Mesendoderm (in vitro differentiated cells): ENCODE measurements at regions not wholly inside any gene's neighbourhood (a gene's known extent, or its start where the extent isn't known, plus 50 kb on each side); places are given as distances from the start of the nearest gene placed in this dataset.

Source experiments
- DNase-seq: peaks from one replicate; pipeline ENCODE4 v3.0.0; 2013
- H2AK5ac ChIP-seq: 2 replicates; pipeline ENCODE4 v1.6.1; 2013; ENCODE audit warnings: low read length, inconsistent platforms
- H2BK120ac ChIP-seq: 2 replicates; pipeline ENCODE4 v1.6.1; 2013; ENCODE audit warnings: low read depth, mild to moderate bottlenecking, low read length, moderate library complexity, mixed read lengths
- H2BK15ac ChIP-seq: replicated peaks from 2 replicates; pipeline ENCODE4 v1.6.1; 2013; ENCODE audit warnings: low read depth, mild to moderate bottlenecking, moderate library complexity
- H2BK5ac ChIP-seq: 2 replicates; pipeline ENCODE4 v1.6.1; 2013; ENCODE audit warnings: low read length, inconsistent platforms
- H3K18ac ChIP-seq: 2 replicates; pipeline ENCODE4 v1.6.1; 2013; ENCODE audit warnings: mild to moderate bottlenecking, low read length, mixed read lengths
- H3K23ac ChIP-seq: one replicate; pipeline ENCODE4 v1.6.1; 2013; ENCODE audit warnings: low read length
- H3K27ac ChIP-seq: 2 replicates; pipeline ENCODE4 v1.5.1; 2013; ENCODE audit warnings: low read depth, mild to moderate bottlenecking, inconsistent platforms, low read length, moderate library complexity
- H3K27me3 ChIP-seq: 2 replicates; pipeline ENCODE4 v1.6.1; 2013; ENCODE audit warnings: low read length, control low read depth, mild to moderate bottlenecking, inconsistent platforms; ENCODE audit not compliant: insufficient read depth, poor library complexity
- H3K36me3 ChIP-seq: 2 replicates; pipeline ENCODE4 v1.6.1; 2013; ENCODE audit warnings: low read length, inconsistent platforms; ENCODE audit not compliant: control insufficient read depth, insufficient read depth
- H3K4ac ChIP-seq: one replicate; pipeline ENCODE4 v1.6.1; 2013; ENCODE audit warnings: low read depth, mild to moderate bottlenecking, low read length, moderate library complexity
- H3K4me1 ChIP-seq: 2 replicates; pipeline ENCODE4 v1.6.1; 2013; ENCODE audit warnings: low read depth, low read length, inconsistent platforms; ENCODE audit not compliant: control insufficient read depth
- H3K4me2 ChIP-seq: 2 replicates; pipeline ENCODE4 v1.6.1; 2013; ENCODE audit warnings: low read length
- H3K4me3 ChIP-seq: 2 replicates; pipeline ENCODE4 v1.5.1; 2013; ENCODE audit warnings: mild to moderate bottlenecking, low read length
- H3K56ac ChIP-seq: one replicate; pipeline ENCODE4 v1.6.1; 2013; ENCODE audit warnings: low read length
- H3K79me1 ChIP-seq: 2 replicates; pipeline ENCODE4 v1.6.1; 2013; ENCODE audit warnings: low read length, inconsistent platforms
- H3K79me2 ChIP-seq: 2 replicates; pipeline ENCODE4 v1.6.1; 2013; ENCODE audit warnings: mild to moderate bottlenecking, low read length; ENCODE audit not compliant: control insufficient read depth, insufficient read depth
- H3K9ac ChIP-seq: 2 replicates; pipeline ENCODE4 v1.6.1; 2013; ENCODE audit warnings: low read length, inconsistent platforms
- H4K5ac ChIP-seq: one replicate; pipeline ENCODE4 v1.6.1; 2013; ENCODE audit warnings: low read length
- H4K8ac ChIP-seq: one replicate; pipeline ENCODE4 v1.6.1; 2013; ENCODE audit warnings: low read depth, mild to moderate bottlenecking, control low read depth, low read length, moderate library complexity
- WGBS: extraction: QIAGEN DNeasy Blood & Tissue Kit; methylation state at CpG from one replicate; pipeline ENCODE4 v1.1.7; 2013; ENCODE audit warnings: low lambda C conversion rate, missing lambda C conversion rate; ENCODE audit not compliant: insufficient coverage; ENCODE audit errors: extremely low coverage; 5-methylcytosine and 5-hydroxymethylcytosine counted together

DNA sequence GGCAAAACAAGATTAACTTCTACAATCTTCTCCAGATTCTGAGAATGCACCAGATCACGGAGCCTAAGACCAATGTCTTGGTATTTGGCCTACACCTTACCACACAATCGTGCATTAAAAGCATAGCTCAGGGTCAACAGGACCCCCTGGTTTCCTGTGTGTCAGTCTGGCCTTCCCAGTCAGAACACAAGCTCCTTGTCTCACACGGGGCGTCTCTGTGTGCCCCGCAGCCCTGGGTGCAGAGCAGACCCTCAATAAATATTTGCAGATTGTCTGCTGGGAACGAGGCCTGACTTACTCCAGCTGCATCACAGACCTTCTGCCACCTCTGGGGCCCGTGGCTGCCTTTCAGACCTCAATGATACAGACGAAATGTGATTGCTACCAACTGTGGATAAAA is 82.5 kb upstream of the CTNNB1 start:
- H3K4me1 ChIP-seq = peaks cover 10% of the 10 kb centered on the region
- H3K9ac ChIP-seq = no peak overlapping the region
- no peak overlapping the region for H2BK15ac ChIP-seq
- no peak overlapping the region for H2BK120ac ChIP-seq
- DNase-seq = no peak
- H2BK5ac ChIP-seq = no peak overlapping the region
- no peaks in the 10 kb centered on the region for H3K27me3 ChIP-seq
- H3K23ac ChIP-seq = no peak overlapping the region
- no peaks in the 10 kb centered on the region for H3K79me1 ChIP-seq
- no peak overlapping the region for H3K4me2 ChIP-seq
- no peak overlapping the region for H3K4me3 ChIP-seq
- no peak overlapping the region for H4K8ac ChIP-seq
- WGBS = no CpG with 5 or more reads among the region's 8 CpGs
- no peak overlapping the region for H3K56ac ChIP-seq
- no peaks in the 10 kb centered on the region for H3K79me2 ChIP-seq
- H3K27ac ChIP-seq = no peak overlapping the region
- no peak overlapping the region for H3K4ac ChIP-seq
- H3K36me3 ChIP-seq = no peaks in the 10 kb centered on the region
- no peak overlapping the region for H4K5ac ChIP-seq
- H2AK5ac ChIP-seq = no peak overlapping the region
- H3K18ac ChIP-seq = no peak overlapping the region

DNA sequence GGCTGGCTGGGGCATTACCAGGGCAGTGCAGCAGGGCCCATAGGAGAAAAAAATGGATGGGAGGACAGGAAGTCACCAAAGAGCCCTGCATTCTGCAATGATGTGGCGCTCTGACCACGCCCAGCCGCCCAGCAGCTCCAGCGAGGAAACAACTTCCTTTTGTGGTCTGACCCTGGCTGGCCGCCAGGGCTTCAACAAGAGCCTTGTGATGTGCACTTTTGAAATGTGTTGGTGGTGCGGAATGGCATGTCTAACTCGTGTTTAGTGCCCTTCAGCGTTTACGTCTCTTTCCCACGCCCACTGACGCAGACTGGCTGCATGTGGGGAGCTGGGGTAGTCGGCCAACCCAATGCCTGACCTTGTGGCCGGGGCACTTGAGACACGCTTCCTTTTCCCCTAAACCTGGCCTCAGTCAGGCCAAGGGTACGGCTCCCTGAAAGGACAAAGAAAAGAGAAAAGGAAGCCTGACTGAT is 81.9 kb upstream of the CTNNB1 start:
- H2BK120ac ChIP-seq = no peak overlapping the region
- no peak overlapping the region for H3K4ac ChIP-seq
- no peaks in the 10 kb centered on the region for H3K27me3 ChIP-seq
- H3K79me1 ChIP-seq = no peaks in the 10 kb centered on the region
- no CpG with 5 or more reads among the region's 15 CpGs for WGBS
- H3K36me3 ChIP-seq = no peaks in the 10 kb centered on the region
- no peak overlapping the region for H3K56ac ChIP-seq
- no peak overlapping the region for H4K5ac ChIP-seq
- H3K9ac ChIP-seq = no peak overlapping the region
- DNase-seq = no peak
- no peak overlapping the region for H3K4me3 ChIP-seq
- H3K23ac ChIP-seq = no peak overlapping the region
- H3K18ac ChIP-seq = no peak overlapping the region
- no peak overlapping the region for H2BK5ac ChIP-seq
- H2AK5ac ChIP-seq = no peak overlapping the region
- no peak overlapping the region for H3K4me2 ChIP-seq
- H3K4me1 ChIP-seq = peaks cover 10% of the 10 kb centered on the region
- H2BK15ac ChIP-seq = no peak overlapping the region
- no peak overlapping the region for H3K27ac ChIP-seq
- H4K8ac ChIP-seq = no peak overlapping the region
- H3K79me2 ChIP-seq = no peaks in the 10 kb centered on the region

GRCh38 chr3:41118461-41119390 is 80.6 kb upstream of the CTNNB1 start:
- Histone ChIP-seq H2AK5ac (no peak overlapping the region), H3K18ac (no peak overlapping the region), H4K5ac (no peak overlapping the region), H2BK120ac (no peak overlapping the region), H3K4me2 (no peak overlapping the region), H4K8ac (no peak overlapping the region), H3K56ac (no peak overlapping the region), H3K27me3 (no peaks in the 10 kb centered on the region), H3K79me1 (no peaks in the 10 kb centered on the region), H3K23ac (no peak overlapping the region), H3K4me3 (no peak overlapping the region), H3K27ac (no peak overlapping the region), H3K9ac (no peak overlapping the region), H2BK15ac (no peak overlapping the region), H3K36me3 (no peaks in the 10 kb centered on the region), H3K4ac (no peak overlapping the region), H3K79me2 (no peaks in the 10 kb centered on the region), H2BK5ac (no peak overlapping the region), H3K4me1 (peaks cover 10% of the 10 kb centered on the region)
- DNase-seq = peak; percentile 40
- WGBS = no CpG with 5 or more reads among the region's 10 CpGs

DNA sequence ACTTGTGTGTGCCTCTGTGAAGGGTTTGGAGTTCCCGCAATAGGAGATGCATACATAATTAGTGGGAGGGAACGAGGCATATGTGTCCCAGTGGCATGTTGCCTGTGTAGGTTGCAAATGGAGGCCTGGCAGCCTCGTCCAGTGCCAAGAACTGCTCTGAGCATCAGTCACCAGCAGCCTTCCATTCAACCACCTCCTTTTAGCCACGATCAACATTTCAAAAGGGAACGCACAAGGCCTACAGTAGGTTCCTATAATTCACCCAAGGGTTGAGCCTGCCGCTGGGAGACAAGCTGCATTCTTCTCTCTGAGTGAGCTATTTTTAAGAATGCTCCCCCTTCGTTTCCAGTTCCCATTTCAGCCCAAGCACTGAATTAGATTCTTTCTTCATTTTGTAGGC is 78.8 kb upstream of the CTNNB1 start:
- Histone ChIP-seq H3K56ac (peak overlapping the region; percentile 35), H3K36me3 (no peaks in the 10 kb centered on the region), H3K4me2 (no peak overlapping the region), H3K23ac (no peak overlapping the region), H4K8ac (no peak overlapping the region), H2AK5ac (no peak overlapping the region), H3K4me1 (peaks cover 10% of the 10 kb centered on the region), H3K18ac (no peak overlapping the region), H3K4me3 (no peak overlapping the region), H3K27ac (peak overlapping the region; percentile 35), H3K27me3 (no peaks in the 10 kb centered on the region), H2BK15ac (no peak overlapping the region), H3K9ac (no peak overlapping the region), H2BK120ac (no peak overlapping the region), H3K4ac (no peak overlapping the region), H3K79me1 (no peaks in the 10 kb centered on the region), H4K5ac (no peak overlapping the region), H3K79me2 (no peaks in the 10 kb centered on the region), H2BK5ac (no peak overlapping the region)
- no peak for DNase-seq
- no CpG with 5 or more reads among the region's 7 CpGs for WGBS

GRCh38 chr3:41125258-41125657 is 74.0 kb upstream of the CTNNB1 start:
- H3K36me3 ChIP-seq = no peaks in the 10 kb centered on the region
- H2BK15ac ChIP-seq = no peak overlapping the region
- no peak overlapping the region for H4K8ac ChIP-seq
- H3K4me3 ChIP-seq = no peak overlapping the region
- H2AK5ac ChIP-seq = no peak overlapping the region
- H3K4me2 ChIP-seq = no peak overlapping the region
- no peak overlapping the region for H3K18ac ChIP-seq
- H3K9ac ChIP-seq = no peak overlapping the region
- H3K79me2 ChIP-seq = no peaks in the 10 kb centered on the region
- no peaks in the 10 kb centered on the region for H3K79me1 ChIP-seq
- no peak overlapping the region for H2BK120ac ChIP-seq
- H3K27me3 ChIP-seq = no peaks in the 10 kb centered on the region
- no peak overlapping the region for H2BK5ac ChIP-seq
- no peak overlapping the region for H3K4ac ChIP-seq
- DNase-seq = no peak
- no CpG with 5 or more reads among the region's 2 CpGs for WGBS
- no peak overlapping the region for H4K5ac ChIP-seq
- peaks cover 9% of the 10 kb centered on the region for H3K4me1 ChIP-seq
- H3K27ac ChIP-seq = no peak overlapping the region
- H3K23ac ChIP-seq = no peak overlapping the region
- H3K56ac ChIP-seq = no peak overlapping the region
